ENCODE measurements at regions not wholly inside any gene's neighbourhood (a gene's known extent, or its start where the extent isn't known, plus 50 kb on each side); places are given as distances from the start of the nearest gene placed in this dataset.

DNA sequence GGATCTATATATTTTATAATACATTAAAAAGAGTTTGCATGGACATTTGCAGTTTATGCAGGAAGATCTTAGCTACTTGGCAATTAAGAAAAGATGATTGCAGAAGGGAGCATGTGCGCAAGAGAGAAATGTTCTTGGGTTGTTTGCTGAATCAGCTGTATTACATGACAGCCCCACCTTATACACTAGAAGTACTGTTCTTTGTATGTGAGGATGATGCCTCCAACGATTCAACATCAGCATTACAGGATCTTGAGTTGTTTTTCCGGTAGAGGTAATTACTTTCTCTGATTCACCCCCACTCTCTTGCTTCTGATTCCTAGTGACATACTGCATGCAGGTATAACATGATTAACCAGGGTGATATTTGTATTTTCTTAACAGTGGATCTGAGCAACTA lies 140.8 kb downstream of the PCDH7 start:
- Histone ChIP-seq H3K36me3 (ENCODE audit: control insufficient read depth in 3 of 3, insufficient read depth in 2 of 3, low read depth in 1 of 3, low read length in 3 of 3) (no peaks in the 10 kb centered on the region), H3K4me1 (ENCODE audit: control insufficient read depth in 3 of 3, insufficient read depth in 2 of 3, low read depth in 1 of 3, low read length in 2 of 3) (peaks cover 0 to 4% (median 0%) of the 10 kb centered on the region in 3 donors), H3K9me3 (ENCODE audit: control insufficient read depth in 2 of 2, insufficient read depth in 1 of 2, low read depth in 1 of 2, low read length in 1 of 2) (no peaks in the 10 kb centered on the region), H3K4me3 (ENCODE audit: low read depth in 1 of 3, low read length in 3 of 3) (no peak overlapping the region), H3K27me3 (ENCODE audit: control insufficient read depth in 3 of 3, insufficient read depth in 3 of 3, low read length in 3 of 3) (no peaks in the 10 kb centered on the region), H3K27ac (ENCODE audit: low read depth in 1 of 3, low read length in 2 of 3) (no peak overlapping the region)
- 60 to 70% (median 70%) methylated on average over 3 of the region's 3 CpGs for WGBS, 3 donors
- no peak for DNase-seq
- FAIRE-seq: no peak

- Histone ChIP-seq H3K27me3 (ENCODE audit: control insufficient read depth in 3 of 3, insufficient read depth in 3 of 3, low read length in 3 of 3) (no peaks in the 10 kb centered on the region), H3K9me3 (ENCODE audit: control insufficient read depth in 2 of 2, insufficient read depth in 1 of 2, low read depth in 1 of 2, low read length in 1 of 2) (no peaks in the 10 kb centered on the region), H3K36me3 (ENCODE audit: control insufficient read depth in 3 of 3, insufficient read depth in 2 of 3, low read depth in 1 of 3, low read length in 3 of 3) (no peaks in the 10 kb centered on the region), H3K4me3 (ENCODE audit: low read depth in 1 of 3, low read length in 3 of 3) (no peak overlapping the region), H3K27ac (ENCODE audit: low read depth in 1 of 3, low read length in 2 of 3) (no peak overlapping the region), H3K4me1 (ENCODE audit: control insufficient read depth in 3 of 3, insufficient read depth in 2 of 3, low read depth in 1 of 3, low read length in 2 of 3) (peaks cover 0 to 15% (median 0%) of the 10 kb centered on the region in 3 donors)
- WGBS, 3 donors: 83 to 93% (median 85%) methylated on average over 1 of the region's 1 CpG
- DNase-seq: no peak
- no peak for FAIRE-seq
Observed at GRCh38 chr4:30862196-30862595, 142.0 kb downstream of the PCDH7 start.

GRCh38 chr4:30863021-30863420 lies 142.9 kb downstream of the PCDH7 start:
- 70 to 91% (median 79%) methylated on average over 2 of the region's 2 CpGs for WGBS, 3 donors
- DNase-seq: no peak
- no peaks in the 10 kb centered on the region for H3K27me3 ChIP-seq (ENCODE audit: control insufficient read depth in 3 of 3, insufficient read depth in 3 of 3, low read length in 3 of 3)
- no peaks in the 10 kb centered on the region for H3K9me3 ChIP-seq (ENCODE audit: control insufficient read depth in 2 of 2, insufficient read depth in 1 of 2, low read depth in 1 of 2, low read length in 1 of 2)
- no peaks in the 10 kb centered on the region for H3K36me3 ChIP-seq (ENCODE audit: control insufficient read depth in 3 of 3, insufficient read depth in 2 of 3, low read depth in 1 of 3, low read length in 3 of 3)
- no peak overlapping the region for H3K27ac ChIP-seq (ENCODE audit: low read depth in 1 of 3, low read length in 2 of 3)
- no peak for FAIRE-seq
- H3K4me1 ChIP-seq (ENCODE audit: control insufficient read depth in 3 of 3, insufficient read depth in 2 of 3, low read depth in 1 of 3, low read length in 2 of 3): peaks cover 0 to 15% (median 0%) of the 10 kb centered on the region in 3 donors
- H3K4me3 ChIP-seq (ENCODE audit: low read depth in 1 of 3, low read length in 3 of 3): no peak overlapping the region

DNA sequence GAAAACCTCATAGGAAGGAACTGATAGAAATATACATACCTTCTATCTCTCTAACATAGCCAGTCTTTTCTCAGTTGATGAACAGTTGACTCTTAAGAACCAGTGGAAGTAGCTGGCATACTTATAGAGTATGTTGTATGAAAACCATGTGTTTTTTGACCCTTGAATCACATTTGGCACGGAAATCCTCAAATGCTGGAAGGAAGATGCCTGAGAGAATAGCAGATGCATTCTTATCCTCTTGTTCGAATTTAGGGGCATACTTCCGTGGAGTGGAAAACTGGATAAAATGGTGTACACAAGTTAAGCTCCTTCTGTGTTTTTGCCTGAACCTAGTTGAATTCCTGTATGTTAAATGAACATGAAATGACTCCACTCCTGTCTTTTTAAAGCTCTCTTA lies 145.5 kb downstream of the PCDH7 start:
- no peaks in the 10 kb centered on the region for H3K36me3 ChIP-seq (ENCODE audit: control insufficient read depth in 3 of 3, insufficient read depth in 2 of 3, low read depth in 1 of 3, low read length in 3 of 3)
- FAIRE-seq: no peak
- H3K27ac ChIP-seq (ENCODE audit: low read depth in 1 of 3, low read length in 2 of 3): no peak overlapping the region

GRCh38 chr4:30866346-30866745 lies 146.2 kb downstream of the PCDH7 start:
- WGBS, 3 donors: 23 to 41% (median 34%) methylated on average over 1 of the region's 1 CpG
- FAIRE-seq (no peak), DNase-seq (peak in 1 of 2 donors; percentile 27)
- Histone ChIP-seq H3K27me3 (ENCODE audit: control insufficient read depth in 3 of 3, insufficient read depth in 3 of 3, low read length in 3 of 3) (no peaks in the 10 kb centered on the region), H3K4me1 (ENCODE audit: control insufficient read depth in 3 of 3, insufficient read depth in 2 of 3, low read depth in 1 of 3, low read length in 2 of 3) (peaks cover 0 to 15% (median 0%) of the 10 kb centered on the region in 3 donors), H3K27ac (ENCODE audit: low read depth in 1 of 3, low read length in 2 of 3) (peak overlapping the region in 1 of 3 donors; percentile 60), H3K36me3 (ENCODE audit: control insufficient read depth in 3 of 3, insufficient read depth in 2 of 3, low read depth in 1 of 3, low read length in 3 of 3) (no peaks in the 10 kb centered on the region), H3K4me3 (ENCODE audit: low read depth in 1 of 3, low read length in 3 of 3) (no peak overlapping the region), H3K9me3 (ENCODE audit: control insufficient read depth in 2 of 2, insufficient read depth in 1 of 2, low read depth in 1 of 2, low read length in 1 of 2) (no peaks in the 10 kb centered on the region)

More for the DNA sequence above, 145.5 kb downstream of the PCDH7 start:
- Histone ChIP-seq H3K9me3 (ENCODE audit: control insufficient read depth in 2 of 2, insufficient read depth in 1 of 2, low read depth in 1 of 2, low read length in 1 of 2) (no peaks in the 10 kb centered on the region), H3K27me3 (ENCODE audit: control insufficient read depth in 3 of 3, insufficient read depth in 3 of 3, low read length in 3 of 3) (no peaks in the 10 kb centered on the region), H3K4me1 (ENCODE audit: control insufficient read depth in 3 of 3, insufficient read depth in 2 of 3, low read depth in 1 of 3, low read length in 2 of 3) (peaks cover 0 to 15% (median 0%) of the 10 kb centered on the region in 3 donors), H3K4me3 (ENCODE audit: low read depth in 1 of 3, low read length in 3 of 3) (no peak overlapping the region)
- no peak for DNase-seq
- 63 to 86% (median 80%) methylated on average over 3 of the region's 3 CpGs for WGBS, 3 donors

GRCh38 chr4:30866907-30867306 lies 146.7 kb downstream of the PCDH7 start:
- Histone ChIP-seq H3K9me3 (ENCODE audit: control insufficient read depth in 2 of 2, insufficient read depth in 1 of 2, low read depth in 1 of 2, low read length in 1 of 2) (no peaks in the 10 kb centered on the region), H3K27ac (ENCODE audit: low read depth in 1 of 3, low read length in 2 of 3) (peak overlapping the region in 1 of 3 donors; percentile 60), H3K4me1 (ENCODE audit: control insufficient read depth in 3 of 3, insufficient read depth in 2 of 3, low read depth in 1 of 3, low read length in 2 of 3) (peaks cover 0 to 15% (median 0%) of the 10 kb centered on the region in 3 donors), H3K36me3 (ENCODE audit: control insufficient read depth in 3 of 3, insufficient read depth in 2 of 3, low read depth in 1 of 3, low read length in 3 of 3) (no peaks in the 10 kb centered on the region), H3K4me3 (ENCODE audit: low read depth in 1 of 3, low read length in 3 of 3) (no peak overlapping the region), H3K27me3 (ENCODE audit: control insufficient read depth in 3 of 3, insufficient read depth in 3 of 3, low read length in 3 of 3) (no peaks in the 10 kb centered on the region)
- FAIRE-seq (no peak), DNase-seq (no peak)
- 88 to 97% (median 90%) methylated on average over 1 of the region's 1 CpG for WGBS, 3 donors

DNA sequence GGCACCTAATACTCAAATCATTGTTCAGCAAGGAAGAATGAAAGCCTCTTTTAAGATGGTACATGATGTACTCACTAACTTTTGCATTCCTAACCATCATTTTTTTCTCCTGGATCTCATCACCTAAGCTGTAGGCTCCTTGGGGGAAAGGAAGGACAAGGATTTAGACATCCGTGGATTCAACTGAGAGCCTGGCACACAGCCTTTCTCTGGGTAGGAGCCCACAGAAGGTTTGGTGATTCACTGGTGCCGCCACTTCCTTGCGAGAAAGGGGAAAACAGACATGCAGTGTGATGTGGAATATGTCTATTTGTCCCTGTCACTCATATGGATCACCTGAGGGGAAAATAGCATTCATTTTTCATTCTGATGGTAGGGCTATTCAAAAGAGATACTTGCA lies 147.3 kb downstream of the PCDH7 start:
- Histone ChIP-seq H3K9me3 (ENCODE audit: control insufficient read depth in 2 of 2, insufficient read depth in 1 of 2, low read depth in 1 of 2, low read length in 1 of 2) (no peaks in the 10 kb centered on the region), H3K4me1 (ENCODE audit: control insufficient read depth in 3 of 3, insufficient read depth in 2 of 3, low read depth in 1 of 3, low read length in 2 of 3) (peaks cover 0 to 15% (median 0%) of the 10 kb centered on the region in 3 donors), H3K27me3 (ENCODE audit: control insufficient read depth in 3 of 3, insufficient read depth in 3 of 3, low read length in 3 of 3) (no peaks in the 10 kb centered on the region), H3K36me3 (ENCODE audit: control insufficient read depth in 3 of 3, insufficient read depth in 2 of 3, low read depth in 1 of 3, low read length in 3 of 3) (no peaks in the 10 kb centered on the region), H3K27ac (ENCODE audit: low read depth in 1 of 3, low read length in 2 of 3) (no peak overlapping the region), H3K4me3 (ENCODE audit: low read depth in 1 of 3, low read length in 3 of 3) (no peak overlapping the region)
- 86 to 94% (median 87%) methylated on average over 3 of the region's 3 CpGs for WGBS, 3 donors
- DNase-seq (no peak), FAIRE-seq (no peak)

DNA sequence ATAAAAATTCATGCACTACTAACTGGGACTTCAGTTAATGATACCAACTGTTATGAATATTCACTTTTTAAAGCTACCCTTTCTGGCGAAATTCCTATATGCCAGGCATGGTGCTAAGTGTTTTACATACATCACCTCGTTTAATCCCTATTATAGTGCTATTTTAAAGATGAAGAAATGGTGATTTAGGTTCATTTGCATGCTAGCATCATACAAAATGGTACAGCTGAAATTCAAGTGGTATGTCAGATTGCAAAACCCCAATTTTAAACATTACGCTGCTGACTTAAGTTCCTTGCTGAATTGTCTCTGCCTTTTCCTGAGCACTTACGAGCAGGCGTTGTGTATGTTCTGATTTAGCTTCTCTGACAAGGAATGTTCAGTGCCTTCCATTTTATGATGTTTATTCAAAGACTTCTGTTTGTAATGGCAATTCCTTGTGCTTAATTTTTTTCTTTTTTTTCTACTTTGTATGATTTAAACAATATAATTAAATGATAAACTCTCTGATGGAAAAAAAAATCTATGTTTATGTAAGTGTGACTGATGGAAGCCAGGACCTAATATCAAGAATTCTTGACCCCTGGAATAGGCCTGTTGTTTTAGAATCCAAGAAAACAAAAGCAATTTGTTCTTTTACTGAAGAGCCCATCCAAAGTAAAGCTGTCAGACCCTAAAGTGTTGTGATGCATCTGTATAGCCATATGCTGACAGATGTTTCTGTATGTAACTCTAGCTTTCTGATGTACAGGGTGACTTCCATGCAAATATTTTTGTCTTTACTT lies 148.1 kb downstream of the PCDH7 start:
- no peaks in the 10 kb centered on the region for H3K9me3 ChIP-seq (ENCODE audit: control insufficient read depth in 2 of 2, insufficient read depth in 1 of 2, low read depth in 1 of 2, low read length in 1 of 2)
- 71 to 87% (median 82%) methylated on average over 5 of the region's 5 CpGs for WGBS, 3 donors
- no peak overlapping the region for H3K4me3 ChIP-seq (ENCODE audit: low read depth in 1 of 3, low read length in 3 of 3)
- peaks cover 0 to 15% (median 0%) of the 10 kb centered on the region in 3 donors for H3K4me1 ChIP-seq (ENCODE audit: control insufficient read depth in 3 of 3, insufficient read depth in 2 of 3, low read depth in 1 of 3, low read length in 2 of 3)
- H3K27ac ChIP-seq (ENCODE audit: low read depth in 1 of 3, low read length in 2 of 3): no peak overlapping the region
- no peaks in the 10 kb centered on the region for H3K36me3 ChIP-seq (ENCODE audit: control insufficient read depth in 3 of 3, insufficient read depth in 2 of 3, low read depth in 1 of 3, low read length in 3 of 3)
- no peaks in the 10 kb centered on the region for H3K27me3 ChIP-seq (ENCODE audit: control insufficient read depth in 3 of 3, insufficient read depth in 3 of 3, low read length in 3 of 3)
- no peak for DNase-seq
- FAIRE-seq: no peak

Data from small intestine (tissue), 7 donors.